ENCODE measurements at regions not wholly inside any gene's neighbourhood (a gene's known extent, or its start where the extent isn't known, plus 50 kb on each side); places are given as distances from the start of the nearest gene placed in this dataset.

GRCh38 chr9:2934883-2935282 lies 91.0 kb upstream of the PUM3 start:
- TF ChIP-seq CTCF (IDR thresholded peaks at IDR 0.05; ENCODE audit: insufficient read depth, low read depth, low read length, missing control alignments), result no peak
- no peak for DNase-seq (ENCODE audit: low read depth)
- H3K4me3 ChIP-seq (ENCODE audit: low read depth, low read length), result no peak overlapping the region

- no peak for TF ChIP-seq CTCF (IDR thresholded peaks at IDR 0.05; ENCODE audit: insufficient read depth, low read depth, low read length, missing control alignments)
- H3K4me3 ChIP-seq (ENCODE audit: low read depth, low read length), result no peak overlapping the region
- no peak for DNase-seq (ENCODE audit: low read depth)
Measured at GRCh38 chr9:2934241-2934650, 90.4 kb upstream of the PUM3 start.

- H3K4me3 ChIP-seq (ENCODE audit: low read depth, low read length), result no peak overlapping the region
- no peak for TF ChIP-seq CTCF (IDR thresholded peaks at IDR 0.05; ENCODE audit: insufficient read depth, low read depth, low read length, missing control alignments)
- no peak for DNase-seq (ENCODE audit: low read depth)
Measured at GRCh38 chr9:2933165-2934095, 89.5 kb upstream of the PUM3 start.

GRCh38 chr9:2928411-2928810 lies 84.5 kb upstream of the PUM3 start:
- TF ChIP-seq CTCF (IDR thresholded peaks at IDR 0.05; ENCODE audit: insufficient read depth, low read depth, low read length, missing control alignments), result no peak
- DNase-seq (ENCODE audit: low read depth), result no peak
- H3K4me3 ChIP-seq (ENCODE audit: low read depth, low read length), result no peak overlapping the region

- H3K4me3 ChIP-seq (ENCODE audit: low read depth, low read length), result no peak overlapping the region
- no peak for TF ChIP-seq CTCF (IDR thresholded peaks at IDR 0.05; ENCODE audit: insufficient read depth, low read depth, low read length, missing control alignments)
Measured at GRCh38 chr9:2925016-2925415, 81.1 kb upstream of the PUM3 start.

GRCh38 chr9:2924380-2924768 lies 80.5 kb upstream of the PUM3 start:
- no peak overlapping the region for H3K4me3 ChIP-seq (ENCODE audit: low read depth, low read length)
- no peak for DNase-seq (ENCODE audit: low read depth)
- no peak for TF ChIP-seq CTCF (IDR thresholded peaks at IDR 0.05; ENCODE audit: insufficient read depth, low read depth, low read length, missing control alignments)

More at GRCh38 chr9:2925016-2925415, 81.1 kb upstream of the PUM3 start:
- DNase-seq (ENCODE audit: low read depth), result no peak

Data from GM12865 (cell line).